HEK293T (cell line): ENCODE measurements at regions not wholly inside any gene's neighbourhood (a gene's known extent, or its start where the extent isn't known, plus 50 kb on each side); places are given as distances from the start of the nearest gene placed in this dataset.

Experiments
- ARNT ChIP-seq: fragments of 450-650 bp; IDR thresholded peaks from 2 replicates; pipeline ENCODE4 v1.6.1; 2017; ENCODE audit warnings: mild to moderate bottlenecking
- ELF4 ChIP-seq: fragments of 450-650 bp; IDR thresholded peaks from 2 replicates; pipeline ENCODE4 v1.6.1; 2017; ENCODE audit warnings: antibody characterized with exemption
- FOXA1 ChIP-seq: fragments of 450-650 bp; IDR thresholded peaks from 2 replicates; pipeline ENCODE4 v1.6.1; 2016; ENCODE audit warnings: mild to moderate bottlenecking
- FOXM1 ChIP-seq: fragments of 450-650 bp; IDR thresholded peaks from 2 replicates; pipeline ENCODE4 v1.6.1; 2017; ENCODE audit warnings: mild to moderate bottlenecking, borderline replicate concordance
- HDGF ChIP-seq: fragments of 450-650 bp; IDR thresholded peaks from 2 replicates; pipeline ENCODE4 v1.6.1; 2017; ENCODE audit warnings: antibody characterized with exemption, borderline replicate concordance
- NFRKB ChIP-seq: fragments of 450-650 bp; IDR thresholded peaks from 2 replicates; pipeline ENCODE4 v1.6.1; 2016; ENCODE audit warnings: mild to moderate bottlenecking, moderate library complexity
- SUZ12 ChIP-seq: fragments of 450-650 bp; IDR thresholded peaks from 2 replicates; pipeline ENCODE4 v1.6.1; 2016; ENCODE audit warnings: mild to moderate bottlenecking

GRCh38 chr4:59223292-59223941, 1976.7 kb upstream of the ADGRL3 start:
- no peak for TF ChIP-seq ELF4
- no peak for TF ChIP-seq SUZ12
- TF ChIP-seq ARNT = no peak
- TF ChIP-seq FOXM1 = no peak
- no peak for TF ChIP-seq FOXA1
- no peak for TF ChIP-seq NFRKB
- no peak for TF ChIP-seq HDGF
